GM20000 (cell line): ENCODE measurements at regions not wholly inside any gene's neighbourhood (a gene's known extent, or its start where the extent isn't known, plus 50 kb on each side); places are given as distances from the start of the nearest gene placed in this dataset.

Source experiments
- DNase-seq: peaks from one replicate; pipeline ENCODE4 v3.0.0; 2012; ENCODE audit warnings: low spot score
- TF ChIP-seq, protein P1 (sequence below): IDR thresholded peaks from 2 replicates; pipeline ENCODE4 v1.5.1; 2012; ENCODE audit warnings: mild to moderate bottlenecking, control low read depth; ENCODE audit errors: extremely low read depth, missing control alignments

DNA sequence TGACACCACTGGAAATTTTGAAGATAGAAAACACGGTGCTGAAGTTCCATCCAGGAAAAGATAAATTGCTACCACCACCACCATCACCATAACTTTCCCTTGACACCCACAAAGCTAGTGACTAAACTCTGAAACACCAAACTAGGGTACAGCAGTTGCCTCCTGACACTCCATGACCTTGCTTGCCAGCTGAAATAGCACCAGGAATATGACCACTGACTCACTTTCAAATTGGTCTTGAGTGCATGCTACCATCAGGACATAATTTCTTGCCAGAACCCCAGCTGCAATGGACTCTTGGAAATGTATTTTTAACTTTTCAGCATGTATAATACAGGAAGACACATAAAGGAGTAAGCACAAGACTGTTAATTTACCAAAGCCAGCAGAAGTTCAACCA, 283.3 kb downstream of the CENPC start:
- no peak for DNase-seq
- TF ChIP-seq, protein P1, sequence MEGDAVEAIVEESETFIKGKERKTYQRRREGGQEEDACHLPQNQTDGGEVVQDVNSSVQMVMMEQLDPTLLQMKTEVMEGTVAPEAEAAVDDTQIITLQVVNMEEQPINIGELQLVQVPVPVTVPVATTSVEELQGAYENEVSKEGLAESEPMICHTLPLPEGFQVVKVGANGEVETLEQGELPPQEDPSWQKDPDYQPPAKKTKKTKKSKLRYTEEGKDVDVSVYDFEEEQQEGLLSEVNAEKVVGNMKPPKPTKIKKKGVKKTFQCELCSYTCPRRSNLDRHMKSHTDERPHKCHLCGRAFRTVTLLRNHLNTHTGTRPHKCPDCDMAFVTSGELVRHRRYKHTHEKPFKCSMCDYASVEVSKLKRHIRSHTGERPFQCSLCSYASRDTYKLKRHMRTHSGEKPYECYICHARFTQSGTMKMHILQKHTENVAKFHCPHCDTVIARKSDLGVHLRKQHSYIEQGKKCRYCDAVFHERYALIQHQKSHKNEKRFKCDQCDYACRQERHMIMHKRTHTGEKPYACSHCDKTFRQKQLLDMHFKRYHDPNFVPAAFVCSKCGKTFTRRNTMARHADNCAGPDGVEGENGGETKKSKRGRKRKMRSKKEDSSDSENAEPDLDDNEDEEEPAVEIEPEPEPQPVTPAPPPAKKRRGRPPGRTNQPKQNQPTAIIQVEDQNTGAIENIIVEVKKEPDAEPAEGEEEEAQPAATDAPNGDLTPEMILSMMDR, result no peak

DNA sequence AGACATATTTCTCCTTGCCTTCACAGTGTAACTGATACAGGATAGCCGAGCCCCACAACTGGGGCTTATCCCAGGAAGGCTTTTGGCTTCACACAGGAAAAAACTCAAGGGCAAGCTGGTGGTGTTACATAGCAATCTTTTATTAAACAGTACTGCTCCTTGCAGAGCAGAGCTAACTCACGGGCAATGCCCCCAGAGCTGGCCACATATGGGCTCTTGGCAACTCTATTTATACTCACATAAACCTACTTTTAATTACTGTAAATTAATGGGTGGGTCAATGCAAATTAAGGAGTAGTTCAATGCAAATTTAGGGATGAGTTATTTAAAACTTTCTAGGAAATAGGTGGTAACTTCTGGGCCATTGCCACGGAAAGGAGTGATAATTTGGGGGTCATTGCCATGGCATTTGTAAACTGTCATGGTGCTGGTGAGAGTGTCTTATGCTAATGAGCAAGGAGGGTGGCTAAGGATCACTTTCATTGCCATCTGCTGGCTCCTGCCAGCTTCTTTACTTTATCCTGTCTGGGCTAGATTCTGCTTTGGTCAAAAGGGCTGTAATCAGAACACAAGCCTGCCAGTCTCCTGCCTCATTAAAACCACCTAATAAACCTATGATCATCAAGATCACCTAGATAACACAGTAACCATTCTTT, 288.8 kb downstream of the CENPC start:
- DNase-seq, result no peak

DNA sequence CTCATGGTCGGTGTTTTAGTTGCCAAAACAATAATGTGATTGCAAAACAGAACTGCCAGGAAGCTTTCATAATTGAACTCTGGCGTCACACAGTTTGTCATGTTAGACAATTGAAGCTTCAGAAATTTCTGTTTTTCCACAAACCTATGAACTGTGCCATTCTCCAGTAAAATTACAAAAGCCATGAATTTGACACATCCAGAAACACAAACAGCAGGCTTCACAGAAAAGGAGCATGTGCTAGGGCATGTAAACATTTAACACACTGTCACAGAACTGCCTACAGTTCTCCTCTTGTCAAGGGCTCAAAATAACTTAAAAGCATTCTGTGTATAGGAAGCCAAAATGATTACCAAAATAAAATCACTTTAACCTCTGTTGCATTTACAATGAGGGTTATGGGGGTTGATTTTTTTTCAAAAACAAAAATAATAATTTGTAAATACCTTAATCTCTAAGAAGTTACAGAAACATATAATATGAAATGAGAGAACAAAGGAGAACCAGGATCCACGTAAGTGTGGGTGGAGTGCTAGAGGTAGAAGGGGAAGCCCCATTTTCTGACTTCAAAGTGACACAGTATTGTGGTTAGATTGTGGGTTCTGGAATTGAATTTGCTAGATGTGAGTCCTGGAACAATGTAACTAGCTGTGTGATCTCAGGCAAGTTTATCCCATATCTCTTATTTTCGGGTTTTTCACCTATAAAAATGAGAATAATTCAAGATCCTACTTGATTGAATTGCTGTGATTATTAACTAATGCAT, 295.0 kb downstream of the CENPC start:
- TF ChIP-seq, protein P1, result no peak
- DNase-seq, result no peak

More for the DNA sequence above, 288.8 kb downstream of the CENPC start:
- TF ChIP-seq, protein P1, result no peak

DNA sequence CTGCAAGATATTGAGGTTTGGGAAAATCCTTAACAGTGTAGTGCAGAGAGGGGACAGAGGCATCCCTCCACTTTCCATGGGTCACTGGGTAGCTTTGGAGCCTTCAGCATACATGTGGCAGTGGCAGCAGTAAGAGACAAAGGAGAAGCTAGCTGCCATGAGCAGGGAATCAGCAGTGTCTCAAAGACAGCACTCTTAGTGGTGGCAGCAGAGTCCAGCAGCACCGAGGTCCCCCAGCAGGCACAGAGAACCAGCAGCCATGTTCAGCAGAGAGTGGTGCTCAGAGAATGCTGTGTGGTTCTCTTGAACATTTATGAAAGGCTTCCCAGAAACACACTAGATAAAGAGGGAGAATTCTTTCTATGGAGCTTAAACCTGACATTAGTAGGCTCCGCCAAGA, 308.5 kb downstream of the CENPC start:
- no peak for DNase-seq
- TF ChIP-seq, protein P1, result no peak

DNA sequence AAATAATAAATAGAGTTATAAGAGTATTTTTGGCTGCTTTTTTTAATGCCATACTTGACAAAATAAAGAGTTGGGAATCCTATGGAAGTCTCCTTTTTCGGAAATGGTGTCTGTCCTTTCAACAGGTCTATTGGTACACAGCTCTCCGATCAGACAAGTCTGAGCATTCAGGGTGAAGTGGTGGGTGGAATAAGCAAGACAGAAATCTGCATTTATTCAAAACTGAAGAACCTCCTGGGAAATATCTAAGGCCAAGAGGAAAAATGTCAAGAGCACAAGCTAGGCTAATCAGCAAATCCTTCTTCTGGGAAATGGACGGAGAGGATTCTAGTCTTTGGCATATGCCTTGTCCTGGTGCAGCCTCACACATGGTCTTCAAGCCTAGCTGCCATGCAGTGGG, 309.0 kb downstream of the CENPC start:
- TF ChIP-seq, protein P1, result no peak
- no peak for DNase-seq

DNA sequence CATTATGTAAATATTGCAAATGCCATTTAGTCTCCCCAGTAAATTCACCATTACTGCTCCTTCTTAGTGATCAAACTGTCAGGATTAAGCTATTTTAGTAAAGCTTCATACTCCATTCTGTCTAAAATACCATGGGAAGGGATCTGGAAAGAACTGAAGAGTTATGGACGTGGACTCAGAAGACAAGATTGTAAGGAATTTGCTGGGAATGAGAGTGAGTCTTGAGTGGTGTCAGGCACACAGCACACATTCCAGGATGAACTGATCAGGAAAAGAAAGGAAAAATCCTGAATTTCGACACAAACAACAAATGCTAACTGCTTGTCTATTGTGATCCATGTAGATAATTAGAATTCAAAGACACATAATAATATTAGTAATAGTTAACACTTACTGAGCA, 311.0 kb downstream of the CENPC start:
- TF ChIP-seq, protein P1, result no peak
- DNase-seq, result no peak

DNA sequence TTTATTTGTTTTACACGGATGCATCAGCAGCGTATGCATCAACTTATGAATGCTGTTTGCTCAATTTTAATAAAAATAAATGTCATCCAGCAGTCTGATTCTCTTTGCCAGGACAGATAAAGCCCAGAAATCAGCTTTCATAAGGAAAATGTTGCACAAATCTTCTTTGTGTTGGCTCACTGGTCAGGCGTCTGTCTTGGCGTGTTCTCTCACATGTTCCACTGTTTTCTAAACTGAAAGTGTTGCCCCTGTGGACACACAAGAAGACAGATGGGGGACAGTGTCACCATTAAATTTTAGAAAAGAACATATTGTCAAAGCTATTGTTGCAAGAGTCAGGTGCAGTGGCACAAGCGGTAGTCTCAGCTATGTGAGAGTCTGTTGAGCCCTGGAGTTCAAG, 316.2 kb downstream of the CENPC start:
- no peak for DNase-seq
- TF ChIP-seq, protein P1, result no peak
